ENCODE measurements at regions not wholly inside any gene's neighbourhood (a gene's known extent, or its start where the extent isn't known, plus 50 kb on each side); places are given as distances from the start of the nearest gene placed in this dataset.

GRCh38 chr14:56884617-56885016 lies 74.3 kb upstream of the OTX2 start:
- TF ChIP-seq CTCF (IDR thresholded peaks at IDR 0.05), result no peak
- TF ChIP-seq POLR2A (IDR thresholded peaks at IDR 0.05), result no peak
